Kidney (tissue), 13 donors: ENCODE measurements at regions not wholly inside any gene's neighbourhood (a gene's known extent, or its start where the extent isn't known, plus 50 kb on each side); places are given as distances from the start of the nearest gene placed in this dataset.

ENCODE experiments used
- DNase-seq, 5 donors: peaks; one replicate each; pipeline ENCODE4 v3.0.0-alpha.2; 2013 to 2020
- FAIRE-seq: peaks from 2 replicates; lab custom pipeline; 2012; peaks lifted over from hg19 to GRCh38; lab: Jason Lieb, UNC
- H3K27ac ChIP-seq, 2 donors: one replicate each; pipeline ENCODE4 v1.7.0; 2013; ENCODE audit warnings: low read depth in 2 of 2, low read length in 2 of 2, inconsistent platforms in 1 of 2
- H3K27me3 ChIP-seq: one replicate; pipeline ENCODE4 v1.7.1; 2013; ENCODE audit warnings: low read length, inconsistent platforms; ENCODE audit not compliant: control insufficient read depth, insufficient read depth
- H3K36me3 ChIP-seq, 3 donors: one replicate each; pipeline versions ENCODE4 v1.7.0 to v1.7.1; 2013; ENCODE audit warnings: low read length in 3 of 3, control low read depth in 1 of 3, inconsistent platforms in 1 of 3; ENCODE audit not compliant: insufficient read depth in 3 of 3, control insufficient read depth in 2 of 3
- H3K4me1 ChIP-seq, 3 donors: one replicate each; pipeline versions ENCODE4 v1.7.0 to v1.7.1; 2013; ENCODE audit warnings: low read length in 3 of 3, inconsistent platforms in 1 of 3, low read depth in 1 of 3; ENCODE audit not compliant: control insufficient read depth in 2 of 3, insufficient read depth in 2 of 3
- H3K4me3 ChIP-seq, 3 donors: one replicate each; pipeline versions ENCODE4 v1.7.0 to v1.8.1; 2013; ENCODE audit warnings: low read length in 3 of 3, control low read depth in 1 of 3, inconsistent platforms in 1 of 3
- H3K9ac ChIP-seq, 3 donors: one replicate each; pipeline versions ENCODE4 v1.7.0 to v1.7.1; 2013; ENCODE audit warnings: low read length in 3 of 3, control low read depth in 1 of 3, inconsistent platforms in 1 of 3
- H3K9me3 ChIP-seq, 3 donors: one replicate each; pipeline versions ENCODE4 v1.7.0 to v1.7.1; 2013; ENCODE audit warnings: low read length in 3 of 3, control low read depth in 1 of 3, inconsistent platforms in 1 of 3; ENCODE audit not compliant: control insufficient read depth in 2 of 3, insufficient read depth in 1 of 3
- CTCF ChIP-seq: IDR thresholded peaks from 3 replicates; pipeline ENCODE4 v1.5.1; 2012; ENCODE audit warnings: mild to moderate bottlenecking, moderate library complexity, borderline replicate concordance; ENCODE audit not compliant: insufficient read depth; ENCODE audit errors: extremely low read depth
- intact Hi-C: fragments of 100-400 bp; cut with DNase I; formaldehyde crosslinking; loops from one replicate; pipeline ENCODE4 v1.11.1; 2022
- donor health status: control.
- donor health status: control.
- donor health status: control.
- donor health status: control.
- donor health status: control.
- donor health status: DM: yes; HTN: yes; CAD: no.
- donor health status: Normal renal cell carcinoma (clear cell type).

DNA sequence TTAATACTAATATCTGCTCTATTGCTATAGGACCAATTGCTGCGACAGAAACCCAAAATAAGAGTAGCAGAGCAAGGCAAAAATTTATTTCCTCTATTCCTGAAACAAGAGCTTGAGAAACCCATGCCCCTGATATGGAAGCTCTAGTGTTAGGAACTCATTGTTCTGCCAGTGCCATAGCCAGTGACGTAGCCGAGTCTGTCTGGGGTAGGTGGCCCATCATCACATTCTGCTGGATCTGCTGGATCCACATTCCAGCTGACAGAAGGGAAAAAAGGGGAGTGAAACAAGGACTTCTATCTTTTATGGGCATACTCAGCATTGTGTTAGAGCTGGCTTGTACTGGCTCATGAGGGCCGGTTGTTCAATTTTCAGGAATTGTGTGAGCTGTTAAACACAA lies 248.9 kb upstream of the MON1B start:
- H3K27ac ChIP-seq, result no peak overlapping the region
- no peaks in the 10 kb centered on the region for H3K4me1 ChIP-seq
- no peaks in the 10 kb centered on the region for H3K27me3 ChIP-seq
- H3K4me3 ChIP-seq, result no peak overlapping the region
- no peaks in the 10 kb centered on the region for H3K9me3 ChIP-seq
- FAIRE-seq (no peak), DNase-seq (no peak)
- no peak overlapping the region for H3K9ac ChIP-seq
- no peak for TF ChIP-seq CTCF
- H3K36me3 ChIP-seq, result no peaks in the 10 kb centered on the region
- intact Hi-C loops, result no loop called here

- H3K4me1 ChIP-seq, result no peaks in the 10 kb centered on the region
- H3K36me3 ChIP-seq, result no peaks in the 10 kb centered on the region
- no peaks in the 10 kb centered on the region for H3K27me3 ChIP-seq
- no peak for DNase-seq
- H3K27ac ChIP-seq, result no peak overlapping the region
- H3K9me3 ChIP-seq, result no peaks in the 10 kb centered on the region
- TF ChIP-seq CTCF, result no peak
- FAIRE-seq, result no peak
- no peak overlapping the region for H3K9ac ChIP-seq
- H3K4me3 ChIP-seq, result no peak overlapping the region
- intact Hi-C loops, result no loop called here
Observed at GRCh38 chr16:76943921-76944320, 247.1 kb upstream of the MON1B start.

DNA sequence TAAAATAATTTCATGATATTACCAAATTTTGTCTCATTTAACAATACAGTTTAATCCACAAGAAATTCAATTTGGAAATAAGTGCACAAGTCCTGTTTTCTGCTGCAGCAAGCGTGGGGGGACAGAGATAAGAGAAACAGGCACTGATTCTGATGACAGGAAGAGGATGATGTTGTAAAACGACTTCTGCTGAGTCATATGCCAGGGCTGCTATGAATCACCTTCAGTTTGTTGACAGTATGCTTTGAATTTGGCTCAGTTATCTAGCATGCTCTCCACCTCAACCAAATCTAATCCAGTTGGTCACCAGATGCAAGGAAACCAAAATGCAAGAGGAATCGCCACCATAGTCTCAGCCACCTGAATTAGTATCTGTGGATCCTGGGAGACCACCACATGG lies 244.1 kb upstream of the MON1B start:
- no peak for DNase-seq
- no peaks in the 10 kb centered on the region for H3K27me3 ChIP-seq
- no peaks in the 10 kb centered on the region for H3K4me1 ChIP-seq
- no peak overlapping the region for H3K27ac ChIP-seq
- TF ChIP-seq CTCF, result no peak
- H3K4me3 ChIP-seq, result no peak overlapping the region
- intact Hi-C loops, result no loop called here
- H3K9ac ChIP-seq, result no peak overlapping the region
- FAIRE-seq, result no peak
- no peaks in the 10 kb centered on the region for H3K9me3 ChIP-seq
- no peaks in the 10 kb centered on the region for H3K36me3 ChIP-seq

- Histone ChIP-seq H3K36me3 (no peaks in the 10 kb centered on the region), H3K4me1 (no peaks in the 10 kb centered on the region), H3K27ac (no peak overlapping the region), H3K9me3 (no peaks in the 10 kb centered on the region), H3K4me3 (no peak overlapping the region), H3K9ac (no peak overlapping the region), H3K27me3 (no peaks in the 10 kb centered on the region)
- FAIRE-seq (no peak), DNase-seq (no peak)
- intact Hi-C loops, result no loop called here
- TF ChIP-seq CTCF, result no peak
Observed at GRCh38 chr16:76947749-76948148, 243.2 kb upstream of the MON1B start.
